ENCODE measurements at regions not wholly inside any gene's neighbourhood (a gene's known extent, or its start where the extent isn't known, plus 50 kb on each side); places are given as distances from the start of the nearest gene placed in this dataset. TPM values are rescaled to one million over a fixed set of nuclear protein-coding genes. Genes with fewer than 3 reads are reported as not detected.

DNA sequence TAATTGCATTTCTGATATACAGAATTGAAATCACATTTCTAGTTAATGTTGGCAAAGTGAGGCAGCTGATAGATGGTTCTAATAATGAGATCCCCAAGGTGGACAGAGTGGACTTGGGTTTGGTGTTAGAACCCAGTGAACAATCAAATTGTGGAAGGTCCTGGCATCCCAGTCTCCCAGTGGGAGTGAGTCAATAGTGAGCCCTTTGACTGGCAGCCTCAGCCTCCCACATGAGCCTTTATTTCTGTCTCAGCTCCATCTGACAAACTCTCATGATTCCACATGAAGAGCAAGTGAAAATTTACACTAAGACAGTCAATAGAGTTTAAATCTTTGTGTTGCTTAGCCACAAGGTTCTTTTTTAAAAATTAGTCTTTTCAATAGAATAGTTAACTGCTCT, 56.7 kb upstream of the MYO3A start:
- no peak overlapping the region for H3K56ac ChIP-seq (replicated peaks; ENCODE audit: insufficient read length, low read depth, low read length)
- H2BK120ac ChIP-seq (replicated peaks; ENCODE audit: low read depth, low read length), result no peak overlapping the region
- no peak overlapping the region for H3K14ac ChIP-seq (ENCODE audit: insufficient read length)
- ChIA-PET POLR2A (ENCODE audit: partially characterized antibody) (no interaction called here), CTCF (ENCODE audit: partially characterized antibody) (interaction anchor here (0.7 to 3.9 kb wide), 4 partner anchors 20 to 394 kb away, joined by 3 to 43 read pairs (median 3); no protein-coding TSS in a partner anchor)
- H3K36me3 ChIP-seq (ENCODE audit: control insufficient read depth in 2 of 4, insufficient read depth in 4 of 4, low read length in 3 of 4), result no peaks in the 10 kb centered on the region
- H3K4me2 ChIP-seq (ENCODE audit: insufficient read depth in 1 of 2, low read depth in 2 of 2, low read length in 2 of 2), result no peak overlapping the region
- no peaks in the 10 kb centered on the region for H3K79me1 ChIP-seq (ENCODE audit: low read depth, low read length)
- no peaks in the 10 kb centered on the region for H3K79me2 ChIP-seq (ENCODE audit: control insufficient read depth in 1 of 2, insufficient read depth in 2 of 2, low read length in 2 of 2)
- no peak overlapping the region for H4K8ac ChIP-seq (ENCODE audit: extremely low read depth, insufficient read depth, low read length)
- no peak overlapping the region for H3K4me3 ChIP-seq (ENCODE audit: extremely low read depth in 1 of 4, insufficient read depth in 2 of 4, low read depth in 3 of 4, low read length in 4 of 4)
- peaks cover 0 to 2% (median 0%) of the 10 kb centered on the region in 4 experiments; a peak in 1 of 7 replicates for H3K4me1 ChIP-seq (replicated peaks in 1 of 4; ENCODE audit: control insufficient read depth in 3 of 4, insufficient read depth in 4 of 4, low read length in 3 of 4)
- H3K27ac ChIP-seq (ENCODE audit: low read depth, low read length), result no peak overlapping the region
- H4K20me1 ChIP-seq (replicated peaks in 1 of 2; ENCODE audit: control insufficient read depth in 1 of 2, insufficient read depth in 2 of 2, low read length in 2 of 2), result no peaks in the 10 kb centered on the region
- no peaks in the 10 kb centered on the region; a peak in 1 of 4 replicates for H3K9me3 ChIP-seq (ENCODE audit: insufficient read depth in 2 of 2, low read depth in 1 of 2, low read length in 1 of 2)
- H3K9ac ChIP-seq (replicated peaks in 1 of 4; ENCODE audit: extremely low read depth in 1 of 4, low read depth in 3 of 4, low read length in 3 of 4), result no peak overlapping the region
- no peaks in the 10 kb centered on the region for H3K23me2 ChIP-seq (ENCODE audit: low read depth, low read length)
- H2BK20ac ChIP-seq (ENCODE audit: low read length), result no peak overlapping the region
- DNase-seq (ENCODE audit: low read depth in 1 of 2, low spot score in 2 of 2) (no peak), FAIRE-seq (no peak)
- no peaks in the 10 kb centered on the region for H3K27me3 ChIP-seq (replicated peaks in 1 of 4; ENCODE audit: control insufficient read depth in 3 of 4, extremely low read depth in 1 of 4, insufficient read depth in 3 of 4, low read length in 3 of 4)
- no peak overlapping the region for H4K5ac ChIP-seq (ENCODE audit: insufficient read length, low read depth, low read length)
- no peak overlapping the region for H2BK5ac ChIP-seq (ENCODE audit: low read depth, low read length)
- no peak overlapping the region for H4K91ac ChIP-seq (replicated peaks; ENCODE audit: insufficient read length, low read length)
- no peak overlapping the region for H3K4ac ChIP-seq (replicated peaks; ENCODE audit: insufficient read length, low read depth, low read length)
- no peak overlapping the region for H2BK12ac ChIP-seq (ENCODE audit: low read depth, low read length)
- no peak for TF ChIP-seq KDM5A (IDR thresholded peaks at IDR 0.05; ENCODE audit: low read length)
- TF ChIP-seq RXRA (IDR thresholded peaks at IDR 0.05; ENCODE audit: insufficient read depth, low read depth, low read length), result no peak
- TF ChIP-seq SUZ12 (IDR thresholded peaks at IDR 0.05; ENCODE audit: low read length), result no peak
- TF ChIP-seq JUN (IDR thresholded peaks at IDR 0.05; ENCODE audit: low read depth, low read length), result no peak
- no peak for TF ChIP-seq TBP (IDR thresholded peaks at IDR 0.05; ENCODE audit: low read depth, low read length)
- H2AFZ ChIP-seq (ENCODE audit: low read length), result no peak overlapping the region
- H3K18ac ChIP-seq (ENCODE audit: extremely low read depth, low read length), result no peak overlapping the region
- no peak overlapping the region for H2BK15ac ChIP-seq (ENCODE audit: low read length)
- no peak overlapping the region for H3K23ac ChIP-seq (ENCODE audit: insufficient read length)
- H2AK5ac ChIP-seq (ENCODE audit: low read depth, low read length), result no peak overlapping the region

Small RNA genes lying in the stretch of these regions (small RNA-seq; reads per million reads assigned to genes)
- gene RNA5SP306 (ENCODE audit: insufficient read depth) (not detected), gene RNU6-632P (ENCODE audit: insufficient read depth) (not detected)
